GM21381 (cell line): ENCODE measurements at regions not wholly inside any gene's neighbourhood (a gene's known extent, or its start where the extent isn't known, plus 50 kb on each side); places are given as distances from the start of the nearest gene placed in this dataset.
"Not testable (repeated sequence)": the region's sequence is repeated elsewhere in the genome, so short reads cannot be mapped to it uniquely, and the experiment has no call there.

Experiments used
- ATAC-seq: cut with Tn5 transposase; IDR thresholded peaks from one replicate; pipeline ENCODE4 v1.9.1; 2021; ENCODE audit warnings: mild to moderate bottlenecking, moderate library complexity; ENCODE audit not compliant: unreplicated experiment

DNA sequence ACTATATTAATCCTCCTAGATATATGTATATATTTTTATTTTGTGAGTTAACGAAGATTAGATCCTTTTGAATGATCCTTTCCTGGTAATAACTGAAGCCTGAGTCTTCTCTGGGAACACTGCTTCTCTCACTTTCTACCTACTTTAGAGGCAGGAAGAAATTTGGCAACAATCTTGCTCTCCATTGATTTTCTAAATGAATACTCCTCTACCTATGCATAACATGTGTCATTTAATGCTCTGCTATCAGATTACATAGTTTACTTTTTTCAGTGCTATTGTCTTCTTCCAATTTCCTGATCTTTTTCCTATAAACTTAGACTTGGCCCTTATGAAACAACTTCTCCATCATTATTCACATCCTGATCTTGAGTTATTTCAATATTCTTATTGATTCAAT is 60.4 kb upstream of the PDHA2 start:
- ATAC-seq: no peak

DNA sequence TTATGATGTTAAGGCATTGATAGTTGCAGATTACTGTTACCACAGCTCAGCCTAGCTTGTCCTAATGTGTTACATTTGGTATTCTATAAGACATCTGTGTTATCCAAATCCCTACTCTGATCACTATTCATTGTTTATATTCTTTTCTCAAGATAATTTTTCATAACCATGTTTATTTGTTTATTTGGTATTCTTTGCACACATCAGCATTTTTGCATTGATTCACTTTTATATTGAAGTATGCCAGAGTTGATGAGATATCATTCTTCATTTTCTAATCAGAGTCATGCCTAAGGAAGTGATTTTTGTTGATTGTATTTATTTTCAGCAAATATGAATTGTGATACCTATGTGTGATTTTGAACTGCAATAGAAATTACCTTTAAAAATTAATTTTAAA is 61.2 kb upstream of the PDHA2 start:
- no peak for ATAC-seq

DNA sequence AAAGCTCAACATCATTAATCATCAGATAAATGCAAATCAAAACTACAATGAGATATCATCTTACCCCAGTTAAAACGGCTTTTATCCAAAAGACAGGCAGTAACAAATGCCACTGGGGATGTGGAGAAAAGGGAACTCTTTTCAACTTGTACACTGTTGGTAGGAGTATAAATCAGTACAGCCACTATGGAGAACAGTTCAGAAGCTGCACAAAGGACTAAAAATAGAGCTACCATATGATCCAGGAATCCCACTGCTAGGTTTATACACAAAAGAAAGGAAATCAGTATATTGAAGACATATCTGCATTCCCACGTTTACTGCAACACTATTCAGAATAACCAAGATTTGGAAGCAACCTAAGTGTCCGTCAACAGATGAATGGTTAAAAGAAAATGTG is 69.3 kb upstream of the PDHA2 start:
- not testable (repeated sequence) for ATAC-seq

DNA sequence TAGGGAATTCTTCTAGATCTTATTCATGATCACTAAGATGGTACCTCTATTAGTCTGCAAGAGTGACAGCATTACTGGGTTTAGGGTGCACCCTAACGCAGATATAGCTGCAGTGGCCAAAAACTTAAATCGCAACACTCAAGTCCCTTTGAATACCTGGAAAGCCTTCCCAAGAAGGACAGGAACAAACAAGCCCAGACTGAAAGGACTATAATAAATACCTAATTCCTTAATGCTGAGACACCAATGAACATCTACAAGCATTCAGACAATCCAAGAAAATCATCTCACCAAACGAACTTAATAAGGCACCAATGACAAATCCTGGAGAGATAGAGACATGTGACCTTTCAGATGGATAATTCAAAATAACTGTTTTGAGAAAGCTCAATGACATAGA is 74.9 kb upstream of the PDHA2 start:
- no peak for ATAC-seq

DNA sequence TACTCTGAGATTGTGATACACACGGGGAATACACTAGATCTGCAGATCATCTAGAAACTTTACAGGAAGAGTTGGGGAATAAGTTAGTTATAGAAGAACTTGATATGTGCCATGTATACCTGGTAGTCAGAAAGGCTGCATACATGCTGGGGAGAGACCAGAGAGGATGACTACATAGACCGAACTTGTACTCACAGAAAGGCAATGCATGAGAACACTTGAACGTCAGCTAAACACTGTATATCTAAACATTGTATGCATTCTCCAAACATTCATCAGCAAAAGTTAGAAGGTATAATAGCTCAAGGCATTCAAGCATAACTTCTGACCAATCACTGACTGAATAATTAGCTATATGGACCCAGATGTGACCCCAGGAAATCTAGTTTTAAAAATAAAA is 78.0 kb upstream of the PDHA2 start:
- no peak for ATAC-seq

DNA sequence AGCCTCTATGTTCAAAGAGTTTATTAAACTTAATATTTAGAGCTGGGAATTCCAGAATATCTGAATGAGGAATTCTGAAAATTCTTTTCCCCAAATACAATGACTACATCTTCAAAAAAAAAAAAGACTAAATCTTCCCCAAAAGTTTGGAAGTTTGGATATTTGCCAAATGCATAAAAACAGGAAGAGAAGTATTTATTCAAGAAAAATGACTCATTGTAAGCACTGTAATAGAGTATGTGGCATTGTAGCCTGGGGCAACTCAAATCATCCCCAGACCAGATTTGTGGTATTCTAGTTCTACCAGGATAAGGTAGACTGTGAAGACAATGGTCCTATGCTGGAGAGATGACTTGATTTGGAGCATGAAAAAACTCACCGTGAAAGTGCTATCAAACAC is 78.5 kb upstream of the PDHA2 start:
- no peak for ATAC-seq

DNA sequence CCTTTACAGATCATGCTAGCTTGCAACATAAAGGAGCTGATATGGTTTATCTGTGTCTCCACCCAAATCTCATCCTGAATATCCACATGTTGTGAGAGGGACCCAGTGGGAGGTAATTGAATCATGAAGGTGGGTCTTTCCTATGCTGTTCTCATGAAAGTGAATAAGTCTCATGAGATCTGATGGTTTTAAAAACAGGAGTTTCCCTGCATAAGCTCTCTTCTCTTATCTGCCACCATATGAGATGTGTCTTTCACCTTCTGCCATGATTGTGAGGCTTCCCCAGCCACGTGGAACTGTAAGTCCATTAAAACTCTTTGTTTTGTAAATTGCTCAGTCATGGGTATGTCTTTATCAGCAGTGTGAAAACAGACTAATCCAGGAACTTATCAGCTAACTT is 79.2 kb upstream of the PDHA2 start:
- not testable (repeated sequence) for ATAC-seq

DNA sequence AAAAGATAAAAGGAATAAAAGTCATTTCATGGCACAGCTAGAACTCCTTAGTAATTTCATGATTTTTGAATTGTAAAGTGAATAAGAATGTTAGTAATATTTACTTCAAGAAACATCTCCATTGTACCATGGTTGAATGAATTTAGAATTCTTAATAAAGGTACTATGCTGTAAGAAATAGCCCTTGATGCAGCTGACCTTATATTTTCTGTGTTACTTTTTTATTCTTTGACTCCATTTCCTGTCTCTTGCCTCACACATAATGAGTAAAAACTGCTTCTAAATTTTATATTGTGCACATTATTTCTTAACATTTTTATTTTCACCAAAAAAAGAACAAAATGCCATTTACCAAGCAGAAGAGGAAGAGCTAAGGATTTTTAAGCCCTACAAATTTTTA is 81.9 kb upstream of the PDHA2 start:
- no peak for ATAC-seq

DNA sequence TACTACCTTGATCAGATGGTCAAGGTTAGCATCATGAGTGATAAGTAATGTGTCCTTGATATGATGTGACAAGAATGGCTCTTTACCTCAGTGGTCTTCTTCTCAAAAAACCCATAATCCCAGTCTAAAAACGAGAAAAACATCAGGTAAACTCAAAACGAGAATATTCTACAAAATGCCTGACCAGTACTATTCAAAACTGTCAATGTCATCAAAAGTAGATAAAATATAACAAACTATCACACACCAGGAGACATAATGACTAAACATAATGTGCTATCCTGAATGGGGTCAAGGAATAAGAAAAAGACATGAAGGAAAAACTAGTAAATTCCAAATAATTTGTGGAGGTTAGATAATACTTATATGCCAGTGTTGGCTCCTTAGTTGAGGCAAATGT is 85.2 kb upstream of the PDHA2 start:
- no peak for ATAC-seq

DNA sequence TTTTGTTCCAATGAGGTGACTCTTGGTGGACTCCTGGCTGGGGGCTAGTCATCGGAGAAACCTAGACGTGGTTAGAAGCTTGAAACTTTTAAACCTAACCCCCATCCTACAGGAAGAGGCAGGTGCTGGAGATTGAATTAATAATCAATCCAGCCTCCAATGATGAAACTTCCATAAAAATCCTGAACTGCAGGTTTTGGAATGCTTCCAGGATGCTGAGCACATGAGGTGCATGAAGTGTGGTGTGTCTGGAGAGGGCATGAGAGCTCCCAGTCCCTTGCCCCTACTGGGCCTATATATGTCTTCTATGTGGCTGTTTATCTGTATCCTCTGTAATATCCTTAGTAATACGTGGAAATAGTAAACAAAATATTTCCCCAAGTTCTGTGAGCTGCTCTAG is 90.7 kb upstream of the PDHA2 start:
- no peak for ATAC-seq

DNA sequence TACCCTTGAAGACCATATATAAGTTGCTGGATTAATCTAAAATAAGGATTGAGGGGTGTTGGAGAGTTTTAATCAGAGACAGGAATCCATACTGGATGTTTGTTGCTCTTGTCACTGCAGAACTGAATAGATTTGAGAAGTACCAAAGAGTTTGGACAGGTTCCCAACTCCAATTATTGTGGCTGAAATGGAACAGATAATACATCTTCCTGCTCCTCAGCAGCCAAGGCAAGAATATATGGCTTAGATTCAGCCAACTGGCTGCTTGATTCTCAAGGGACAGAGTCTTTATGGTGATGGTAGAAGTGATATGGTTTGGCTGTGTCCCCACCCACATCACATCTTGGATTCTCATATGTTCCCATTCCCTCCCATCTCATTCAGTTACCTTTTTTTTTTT is 97.0 kb upstream of the PDHA2 start:
- no peak for ATAC-seq

DNA sequence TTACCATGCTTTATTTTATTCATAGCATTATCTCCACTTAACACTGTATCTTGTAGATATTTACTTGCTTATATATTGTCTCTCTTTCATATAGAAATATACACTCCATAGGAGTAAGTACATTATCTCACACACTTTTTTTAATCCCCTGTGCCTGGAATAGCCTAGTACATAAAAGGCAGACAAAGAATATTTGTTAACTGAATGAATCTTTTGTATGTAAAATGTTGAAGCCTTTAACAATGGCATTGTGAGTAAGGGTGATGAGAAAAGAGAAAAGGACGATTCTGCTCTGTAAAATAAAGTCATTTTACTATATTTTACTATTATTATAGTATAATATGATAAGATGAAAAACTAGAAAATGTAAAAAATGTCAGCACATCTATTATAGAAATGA is 97.7 kb upstream of the PDHA2 start:
- no peak for ATAC-seq

DNA sequence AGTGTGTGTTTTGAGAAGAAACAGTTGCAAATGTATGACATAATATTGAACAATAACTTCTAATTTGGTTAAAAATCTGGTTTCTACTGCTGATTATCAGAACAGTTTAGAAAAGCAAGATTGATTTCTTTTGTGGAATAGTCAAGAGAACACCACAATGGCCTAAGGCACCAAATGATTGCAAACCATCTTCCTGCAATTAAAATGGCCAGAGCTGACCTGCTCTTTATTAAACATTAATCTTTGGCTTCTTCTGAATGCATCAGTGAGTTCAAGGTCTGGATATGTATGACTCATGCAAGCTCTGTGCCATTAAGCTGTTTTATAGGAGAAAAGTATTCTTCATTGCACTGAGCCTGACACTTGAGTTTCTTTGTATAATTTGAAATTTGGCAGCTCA is 107.8 kb upstream of the PDHA2 start:
- no peak for ATAC-seq

DNA sequence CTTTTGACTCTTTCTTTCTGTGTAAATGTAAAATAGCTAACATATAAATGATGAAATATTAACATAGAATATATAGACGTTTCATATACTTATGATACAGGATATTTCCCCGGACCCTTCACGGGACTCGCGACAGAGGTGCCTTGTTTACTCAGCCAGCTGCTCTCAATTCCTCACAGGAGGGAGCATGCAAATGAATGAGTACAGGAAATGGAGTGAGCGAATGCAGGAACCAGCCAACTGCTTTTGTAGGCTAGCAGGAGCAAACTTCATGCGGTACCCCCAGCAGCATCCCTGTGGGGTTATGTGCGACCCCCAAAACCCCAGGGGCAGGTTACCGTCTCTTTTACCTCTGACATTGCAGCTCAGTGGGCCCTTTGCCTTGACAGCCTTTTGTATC is 110.3 kb upstream of the PDHA2 start:
- ATAC-seq: no peak

DNA sequence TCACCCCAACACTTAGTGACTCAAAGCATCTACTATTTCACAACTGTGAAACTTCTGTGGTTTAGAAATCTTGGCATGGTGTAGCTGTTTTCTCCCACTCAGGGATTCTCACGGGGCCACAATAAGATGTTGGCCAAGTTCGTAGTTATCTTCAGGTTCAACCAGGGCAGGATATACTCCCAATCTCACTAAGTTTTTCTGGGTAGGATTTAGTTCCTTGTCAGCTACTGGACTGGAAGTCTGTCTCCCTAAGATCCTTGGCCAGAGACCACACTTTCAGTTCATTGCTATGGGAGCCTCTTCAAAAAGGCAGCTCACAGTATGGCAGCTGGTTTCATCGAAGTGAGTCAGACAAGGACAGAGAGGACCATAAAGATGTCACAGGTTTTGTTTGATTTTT is 111.7 kb upstream of the PDHA2 start:
- ATAC-seq: no peak

DNA sequence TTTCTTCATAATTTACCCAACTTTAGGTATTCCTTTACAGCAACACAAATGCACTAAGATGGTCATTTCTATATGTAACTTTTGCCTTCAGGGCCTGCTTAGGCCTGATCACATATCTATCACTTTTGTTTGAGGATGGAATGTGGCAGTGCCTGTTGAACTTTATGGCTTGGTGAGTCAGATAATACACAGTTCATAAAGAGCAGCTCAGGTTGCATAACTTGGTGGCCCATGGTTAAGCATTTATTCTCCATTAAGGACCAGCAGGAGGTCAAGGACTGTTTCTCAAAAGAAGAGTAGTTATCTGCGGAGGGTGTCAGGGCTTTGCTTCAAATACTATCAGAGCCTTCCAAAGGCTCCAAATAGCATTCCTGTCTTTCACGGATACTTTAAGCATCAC is 124.1 kb upstream of the PDHA2 start:
- ATAC-seq: no peak

DNA sequence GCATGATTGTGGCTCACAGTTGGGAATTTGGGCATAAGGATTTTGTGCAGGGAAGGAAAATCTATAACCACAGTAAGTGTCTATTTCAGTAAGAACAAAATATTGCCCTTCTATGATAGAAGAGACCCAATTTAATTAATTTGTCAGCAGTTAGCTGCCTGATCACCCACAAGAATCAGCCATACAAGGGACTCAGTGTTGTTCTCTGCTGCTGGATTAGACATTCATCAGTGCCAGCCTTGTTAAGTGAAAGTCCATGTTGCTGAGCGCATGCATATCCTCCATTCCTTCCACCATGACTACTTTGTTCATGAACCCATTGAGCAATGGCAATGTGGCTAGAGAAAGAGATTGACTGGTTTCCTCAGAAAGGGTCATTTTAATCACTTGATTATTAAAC is 125.3 kb upstream of the PDHA2 start:
- ATAC-seq: no peak

DNA sequence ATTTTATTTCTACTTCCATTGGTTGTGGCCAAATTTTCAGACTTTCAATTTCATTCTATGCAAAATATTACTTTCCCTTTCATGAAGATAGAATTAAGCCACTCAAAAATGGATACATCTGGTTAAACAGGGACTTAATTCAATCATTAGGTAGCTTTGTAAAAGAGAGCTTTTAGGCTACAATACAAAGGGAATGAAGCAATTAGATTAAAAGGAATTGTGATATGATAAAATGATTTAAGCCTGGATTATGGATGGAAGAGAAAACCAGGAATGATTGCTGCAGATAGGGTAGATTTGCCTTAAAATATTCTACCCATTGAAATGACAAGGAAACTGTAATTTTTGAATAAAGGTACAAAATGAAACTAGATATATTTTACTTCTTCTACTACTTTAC is 134.6 kb upstream of the PDHA2 start:
- ATAC-seq: no peak

DNA sequence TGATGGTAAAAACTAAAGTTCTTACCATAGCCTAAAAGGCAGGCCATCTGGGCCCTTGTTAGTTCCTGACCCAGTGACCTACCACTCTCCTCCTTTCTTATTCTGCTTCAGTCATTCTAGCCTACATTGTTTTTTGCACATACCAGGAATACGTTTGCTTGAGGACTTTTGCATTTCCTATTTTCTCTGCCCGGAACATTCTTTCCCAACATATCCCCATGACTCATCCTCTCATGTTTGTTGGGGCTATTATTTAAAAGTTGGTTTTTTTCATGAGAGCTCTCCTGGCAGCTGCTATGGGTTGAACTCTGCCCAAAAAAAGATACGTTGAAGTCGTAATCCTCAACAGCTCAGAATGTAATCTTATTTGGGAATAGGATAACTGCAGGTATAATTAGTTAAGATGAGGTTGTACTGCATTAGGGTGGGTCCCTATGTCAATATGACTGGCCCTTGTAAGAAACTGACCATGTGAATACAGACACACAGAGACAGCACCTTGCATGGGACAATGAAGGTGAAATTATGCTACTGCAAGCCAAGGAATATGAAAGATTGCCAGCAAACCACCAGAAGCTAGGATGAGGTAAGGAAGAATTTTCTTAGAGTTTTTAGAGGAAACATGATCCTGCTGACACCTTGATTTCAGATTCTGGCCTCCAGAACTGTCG is 138.3 kb upstream of the PDHA2 start:
- no peak for ATAC-seq

DNA sequence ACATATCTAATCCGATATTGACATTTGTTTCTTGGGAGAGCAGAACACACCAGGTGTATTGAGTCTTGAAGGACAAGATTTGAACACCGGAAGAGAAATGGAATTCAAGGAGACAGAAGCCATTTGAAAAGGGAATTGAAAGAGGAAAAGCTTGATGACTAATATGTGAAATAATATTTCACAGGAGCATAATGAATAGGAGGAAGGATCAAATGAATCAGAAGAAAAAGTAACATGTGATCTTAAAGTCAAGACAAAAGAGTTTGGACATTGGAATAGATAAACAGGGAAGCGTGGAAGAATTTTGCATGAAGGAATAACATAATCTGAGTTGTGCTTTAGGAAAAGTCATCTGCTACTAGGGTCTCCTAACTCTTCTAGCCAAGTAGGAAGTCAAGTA is 145.5 kb upstream of the PDHA2 start:
- no peak for ATAC-seq

DNA sequence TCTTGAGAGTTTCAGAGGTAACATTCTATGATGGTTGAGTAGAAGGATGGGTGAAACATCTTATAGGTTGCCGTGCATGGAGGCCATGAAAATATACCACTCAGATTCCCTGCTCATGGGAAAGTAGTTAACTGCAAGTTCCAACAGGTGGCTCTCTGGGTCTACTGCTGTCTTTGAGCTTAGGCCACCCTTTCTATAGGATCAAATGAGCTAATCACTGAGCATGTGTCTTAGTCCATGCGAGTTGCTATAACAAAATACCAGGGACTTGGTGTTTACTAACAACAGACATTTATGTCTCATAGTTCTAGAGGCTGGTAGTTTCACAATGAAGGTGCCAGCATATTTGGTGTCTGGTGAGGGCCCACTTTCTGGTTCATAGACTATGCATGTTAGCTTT is 144.8 kb upstream of the UNC5C start:
- ATAC-seq: no peak

DNA sequence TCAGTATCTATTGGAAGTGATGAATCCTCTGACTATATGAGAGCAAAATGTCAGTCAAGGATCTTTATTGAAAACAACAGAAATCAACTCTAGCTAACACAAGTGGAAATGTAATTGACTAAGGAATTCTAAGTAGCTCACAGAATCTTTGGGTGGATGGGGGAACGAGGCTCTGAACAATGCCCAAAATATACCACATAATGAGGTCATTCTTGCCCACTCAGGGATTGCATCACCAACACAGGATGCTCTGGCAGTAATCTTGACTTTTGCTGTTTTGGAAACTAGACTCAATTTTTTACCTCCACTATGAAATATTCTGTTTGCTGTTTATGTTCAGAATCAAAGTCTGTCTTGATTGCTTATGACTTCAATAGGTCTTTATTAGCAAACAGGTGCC is 127.4 kb upstream of the UNC5C start:
- ATAC-seq: no peak

DNA sequence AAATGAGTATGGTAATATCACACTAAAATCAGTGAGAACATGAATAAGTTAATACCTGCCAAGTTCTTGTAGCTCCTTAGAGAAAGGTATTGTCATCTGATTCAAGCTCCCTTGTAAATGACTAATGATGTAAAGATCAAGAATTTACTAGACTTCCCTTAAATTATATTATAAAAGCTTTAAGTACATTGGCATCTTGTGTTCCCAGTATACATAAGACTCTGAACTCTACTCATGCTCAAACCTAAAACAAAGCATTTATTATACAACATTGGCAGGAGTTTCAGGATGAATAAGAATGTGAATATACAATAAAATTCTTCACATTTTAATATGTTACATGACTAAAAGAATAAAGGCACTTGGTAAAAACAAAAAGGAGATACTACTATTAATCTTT is 126.8 kb upstream of the UNC5C start:
- no peak for ATAC-seq

DNA sequence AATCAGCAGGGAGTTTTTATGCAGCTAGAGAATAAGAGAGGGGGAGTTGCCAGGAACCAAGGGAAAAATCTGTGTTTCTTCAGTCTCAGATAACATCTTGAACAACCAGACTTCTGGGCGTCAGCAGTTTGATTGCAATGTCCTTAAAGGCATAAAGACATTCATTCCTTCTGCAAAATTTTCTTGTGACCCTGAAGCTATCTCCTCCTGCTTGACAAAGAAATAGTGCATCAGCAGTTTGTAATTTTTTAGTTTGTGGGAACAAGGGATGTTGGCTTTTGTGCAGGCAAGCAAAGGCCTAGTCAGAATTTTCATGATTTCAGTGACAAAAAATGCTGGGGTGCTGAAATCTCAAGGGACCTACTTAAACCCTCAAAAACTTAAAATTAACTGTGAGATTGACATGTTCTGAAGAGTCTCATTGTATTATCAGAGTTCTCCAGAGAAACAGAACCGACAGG is 125.8 kb upstream of the UNC5C start:
- no peak for ATAC-seq
